Right lobe of liver (tissue), 6 donors: ENCODE measurements at regions not wholly inside any gene's neighbourhood (a gene's known extent, or its start where the extent isn't known, plus 50 kb on each side); places are given as distances from the start of the nearest gene placed in this dataset.

ENCODE experiments used
- ATAC-seq, 4 donors: fragments of 200-7000 bp; cut with Tn5 transposase; one replicate each; pipeline ENCODE4 v1.9.1; 2020; ENCODE audit warnings: mild to moderate bottlenecking in 4 of 4, moderate library complexity in 4 of 4
- DNase-seq, 3 donors: peaks; one replicate each; pipeline ENCODE4 v3.0.0-alpha.2; 2020
- H3K27ac ChIP-seq, 3 donors: fragments of 200-600 bp; one replicate each; pipeline ENCODE4 v1.8.0; 2022
- H3K27me3 ChIP-seq, 2 donors: fragments of 200-600 bp; one replicate each; pipeline ENCODE4 v1.8.0; 2022
- H3K36me3 ChIP-seq, 4 donors: fragments of 200-600 bp; sonication (generic) in 1 of 4; one replicate each; pipeline versions ENCODE4 v1.5.1 to v1.8.0; 2017 to 2022; ENCODE audit warnings: control low read depth in 1 of 4
- H3K4me1 ChIP-seq, 4 donors: fragments of 200-600 bp; sonication (generic) in 1 of 4; one replicate each; pipeline versions ENCODE4 v1.5.1 to v1.8.0; 2017 to 2022; ENCODE audit warnings: control low read depth in 1 of 4
- H3K4me3 ChIP-seq, 3 donors: fragments of 200-600 bp; one replicate each; pipeline ENCODE4 v1.8.0; 2022
- H3K9me3 ChIP-seq, 4 donors: fragments of 200-600 bp; sonication (generic) in 1 of 4; one replicate each; pipeline versions ENCODE4 v1.5.1 to v1.8.0; 2017 to 2022; ENCODE audit warnings: control low read depth in 1 of 4
- CTCF ChIP-seq, 4 donors: fragments of 200-600 bp in 3 of 4; fragments of 450-650 bp in 1 of 4; IDR thresholded peaks; one replicate each; pipeline versions ENCODE4 v1.5.1 to v1.8.0; 2016 to 2022; ENCODE audit warnings: antibody characterized with exemption in 4 of 4, mild to moderate bottlenecking in 2 of 4
- POLR2A ChIP-seq: fragments of 450-650 bp; IDR thresholded peaks from one replicate; pipeline ENCODE4 v1.6.1; 2017; ENCODE audit warnings: antibody characterized with exemption, mild to moderate bottlenecking
- WGBS: methylation state at CpG from one replicate; pipeline ENCODE4 v1.1.6; 2018; ENCODE audit warnings: low coverage, low lambda C conversion rate; ENCODE audit not compliant: insufficient coverage; ENCODE audit errors: missing lambda C conversion rate; 5-methylcytosine and 5-hydroxymethylcytosine counted together
- intact Hi-C, 2 donors: fragments of 100-400 bp; cut with DNase I; formaldehyde crosslinking; loops; one replicate each; pipeline versions ENCODE4 v1.11.2 to v1.14.1; 2022
- small RNA-seq, 2 experiments: library from RNA; depleted of rRNA; stranded (forward); fragments of <200 nt; gene quantifications; one replicate each; pipeline ENCODE3, GENCODE V24; 2016
- donor health status: DM: no; HTN: yes; CAD: no.
- donor health status: DM: no; HTN: no; CAD: no.
- donor health status: DM: no; HTN: no; CAD: no.
- donor health status: DM: no; HTN: yes; CAD: no.
- donor health status: DM: no; HTN: yes; CAD: no.

DNA sequence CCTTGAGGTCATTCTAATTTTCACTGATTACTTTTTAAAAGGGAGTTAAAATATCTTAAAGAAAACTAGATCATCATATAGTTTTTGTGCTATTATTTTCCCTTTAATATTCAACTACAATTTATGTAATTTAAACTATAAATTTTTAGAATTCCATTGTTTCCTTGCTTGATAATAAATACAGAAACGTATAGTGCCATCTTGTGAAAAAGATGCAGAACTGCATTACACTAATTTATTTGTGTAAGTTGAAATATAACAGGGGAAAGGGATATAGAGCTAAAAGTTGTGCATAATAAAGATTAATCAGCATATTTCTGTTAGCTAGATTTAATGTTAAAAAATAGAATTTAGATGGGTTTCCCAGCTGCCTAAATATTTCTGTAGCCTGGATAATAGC is 61.5 kb upstream of the TDRD3 start:
- intact Hi-C loops, result no loop called here
- peaks cover 0 to 4% of the 10 kb centered on the region in 2 donors for H3K27me3 ChIP-seq
- H3K4me1 ChIP-seq, result no peaks in the 10 kb centered on the region
- WGBS, result 0% methylated on average over 1 of the region's 1 CpG
- ATAC-seq (peak in 3 of 4 donors; percentile 43 to 53 (median 45)), DNase-seq (no peak)
- TF ChIP-seq POLR2A, result no peak
- peak; percentile 52 to 61 (median 58) for TF ChIP-seq CTCF (IDR thresholded peaks at IDR 0.05)
- no peaks in the 10 kb centered on the region for H3K9me3 ChIP-seq
- no peak overlapping the region for H3K27ac ChIP-seq
- no peak overlapping the region for H3K4me3 ChIP-seq
- no peaks in the 10 kb centered on the region for H3K36me3 ChIP-seq

DNA sequence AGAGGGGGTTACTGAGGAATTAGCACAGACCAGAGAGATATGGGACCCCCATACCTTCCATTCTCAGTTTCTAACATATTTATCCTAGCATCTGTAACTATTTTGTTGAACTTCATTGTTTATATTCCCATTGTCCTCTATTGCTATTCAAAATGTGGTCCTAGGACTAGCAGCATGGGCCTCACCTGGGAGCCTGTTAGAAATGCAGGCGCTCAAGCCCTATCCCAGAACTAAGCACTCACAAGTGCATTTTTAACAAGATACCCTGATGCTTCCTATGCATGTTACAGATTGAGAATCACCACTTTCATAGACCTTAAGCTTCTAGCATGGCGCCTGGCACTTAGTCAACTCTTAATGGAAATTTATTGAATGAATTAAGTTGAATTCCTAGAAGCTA is 58.3 kb upstream of the TDRD3 start:
- Histone ChIP-seq H3K36me3 (no peaks in the 10 kb centered on the region), H3K27ac (no peak overlapping the region), H3K4me3 (no peak overlapping the region), H3K27me3 (no peaks in the 10 kb centered on the region), H3K9me3 (no peaks in the 10 kb centered on the region), H3K4me1 (no peaks in the 10 kb centered on the region)
- no peak for DNase-seq
- WGBS, result 89% methylated on average over 2 of the region's 2 CpGs
- ATAC-seq, result no peak
- intact Hi-C loops, result no loop called here
- no peak for TF ChIP-seq CTCF (IDR thresholded peaks at IDR 0.05)
- TF ChIP-seq POLR2A, result no peak

- Histone ChIP-seq H3K4me1 (no peaks in the 10 kb centered on the region), H3K9me3 (no peaks in the 10 kb centered on the region), H3K27me3 (no peaks in the 10 kb centered on the region), H3K36me3 (no peaks in the 10 kb centered on the region), H3K4me3 (no peak overlapping the region), H3K27ac (no peak overlapping the region)
- intact Hi-C loops, result no loop called here
- no peak for ATAC-seq
- no peak for TF ChIP-seq CTCF (IDR thresholded peaks at IDR 0.05)
- no peak for TF ChIP-seq POLR2A
- WGBS, result 38% methylated on average over 1 of the region's 1 CpG
- no peak for DNase-seq
Measured at GRCh38 chr13:60343978-60344377, 53.0 kb upstream of the TDRD3 start.

GRCh38 chr13:60347174-60347573 is 49.8 kb upstream of the TDRD3 start:
- WGBS, result 58% methylated on average over 3 of the region's 3 CpGs
- DNase-seq (no peak), ATAC-seq (no peak)
- Histone ChIP-seq H3K27ac (no peak overlapping the region), H3K9me3 (no peaks in the 10 kb centered on the region), H3K4me3 (no peak overlapping the region), H3K36me3 (no peaks in the 10 kb centered on the region), H3K27me3 (no peaks in the 10 kb centered on the region), H3K4me1 (no peaks in the 10 kb centered on the region)
- no peak for TF ChIP-seq CTCF (IDR thresholded peaks at IDR 0.05)
- no peak for TF ChIP-seq POLR2A
- intact Hi-C loops, result no loop called here

Small RNAs in the stretch of these regions (small RNA-seq; reads per million reads assigned to genes)
- gene AL359920.1, result 0 reads per million in 2 experiments
